ENCODE measurements at regions not wholly inside any gene's neighbourhood (a gene's known extent, or its start where the extent isn't known, plus 50 kb on each side); places are given as distances from the start of the nearest gene placed in this dataset.

GRCh38 chr12:89073027-89073398, 279.3 kb downstream of the DUSP6 start:
- Histone ChIP-seq H3K4me2 (no peak overlapping the region), H3K27ac (no peak overlapping the region)

GRCh38 chr12:89072294-89073026, 279.8 kb downstream of the DUSP6 start:
- Histone ChIP-seq H3K79me2 (ENCODE audit: insufficient read depth, low read depth) (no peaks in the 10 kb centered on the region), H3K27me3 (ENCODE audit: insufficient read depth, low read depth) (no peaks in the 10 kb centered on the region), H3K4me1 (ENCODE audit: low read depth, poor library complexity, severe bottlenecking) (no peaks in the 10 kb centered on the region), H2AFZ (ENCODE audit: low read depth) (no peak overlapping the region), H3K4me3 (IDR thresholded peaks at IDR 0.05; ENCODE audit: insufficient read depth, low read depth, low read length) (no peak overlapping the region), H3K4me2 (no peak overlapping the region), H3K27ac (no peak overlapping the region), H3K9ac (no peak overlapping the region), H4K20me1 (ENCODE audit: insufficient read depth) (no peaks in the 10 kb centered on the region), H3K36me3 (ENCODE audit: insufficient read depth) (no peaks in the 10 kb centered on the region)
- TF ChIP-seq CTCF (conservative IDR thresholded peaks at IDR 0.05; ENCODE audit: low read depth, low read length), result no peak

More at GRCh38 chr12:89073027-89073398, 279.3 kb downstream of the DUSP6 start:
- Histone ChIP-seq H3K36me3 (ENCODE audit: insufficient read depth) (no peaks in the 10 kb centered on the region), H3K9ac (no peak overlapping the region), H4K20me1 (ENCODE audit: insufficient read depth) (no peaks in the 10 kb centered on the region), H2AFZ (ENCODE audit: low read depth) (no peak overlapping the region), H3K4me1 (ENCODE audit: low read depth, poor library complexity, severe bottlenecking) (no peaks in the 10 kb centered on the region), H3K4me3 (IDR thresholded peaks at IDR 0.05; ENCODE audit: insufficient read depth, low read depth, low read length) (no peak overlapping the region), H3K27me3 (ENCODE audit: insufficient read depth, low read depth) (no peaks in the 10 kb centered on the region), H3K79me2 (ENCODE audit: insufficient read depth, low read depth) (no peaks in the 10 kb centered on the region)
- no peak for TF ChIP-seq CTCF (conservative IDR thresholded peaks at IDR 0.05; ENCODE audit: low read depth, low read length)

DNA sequence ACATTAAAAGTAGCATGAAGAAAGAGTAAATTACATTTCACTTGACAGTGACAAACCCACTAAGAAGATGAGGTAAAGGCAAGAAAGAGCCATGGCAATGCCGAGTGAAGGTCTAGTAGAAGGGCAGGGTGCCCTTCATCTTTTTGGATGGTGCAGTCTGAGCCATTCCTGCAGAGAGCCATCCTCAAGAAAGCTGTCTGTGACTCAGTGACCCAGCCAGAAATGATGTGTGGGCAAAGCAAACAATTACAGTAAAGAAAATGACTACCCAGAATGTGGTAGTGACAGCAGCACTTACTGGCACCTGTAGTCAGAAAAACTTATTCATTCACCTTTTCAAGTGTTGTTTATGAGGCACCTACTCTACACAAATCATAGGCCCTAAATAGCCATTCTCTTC, 281.7 kb downstream of the DUSP6 start:
- Histone ChIP-seq H3K36me3 (ENCODE audit: insufficient read depth) (no peaks in the 10 kb centered on the region), H3K9ac (no peak overlapping the region), H3K4me3 (IDR thresholded peaks at IDR 0.05; ENCODE audit: insufficient read depth, low read depth, low read length) (no peak overlapping the region), H4K20me1 (ENCODE audit: insufficient read depth) (no peaks in the 10 kb centered on the region), H3K27ac (no peak overlapping the region), H2AFZ (ENCODE audit: low read depth) (no peak overlapping the region), H3K4me1 (ENCODE audit: low read depth, poor library complexity, severe bottlenecking) (no peaks in the 10 kb centered on the region), H3K4me2 (no peak overlapping the region), H3K27me3 (ENCODE audit: insufficient read depth, low read depth) (no peaks in the 10 kb centered on the region), H3K79me2 (ENCODE audit: insufficient read depth, low read depth) (no peaks in the 10 kb centered on the region)
- no peak for TF ChIP-seq CTCF (conservative IDR thresholded peaks at IDR 0.05; ENCODE audit: low read depth, low read length)

DNA sequence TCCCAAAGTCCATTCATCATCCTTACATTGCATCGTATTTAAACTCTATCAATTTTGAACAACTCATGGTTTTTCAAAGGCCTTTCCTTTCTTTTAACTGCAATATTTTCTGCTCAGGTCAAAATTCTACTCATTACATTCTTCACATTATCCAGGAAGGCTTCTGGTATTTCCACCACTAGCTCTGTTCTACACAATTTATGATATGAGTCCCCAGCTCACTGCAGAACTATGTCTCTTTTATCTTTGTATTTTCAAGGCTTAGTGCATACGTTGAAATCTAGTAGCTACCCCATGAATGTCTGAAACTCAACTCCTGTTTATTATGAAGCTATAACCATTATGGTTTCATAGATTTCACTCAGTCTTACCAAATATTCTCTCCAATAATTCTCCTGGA, 282.9 kb downstream of the DUSP6 start:
- Histone ChIP-seq H2AFZ (ENCODE audit: low read depth) (no peak overlapping the region), H3K4me2 (no peak overlapping the region)

More for the DNA sequence above, 282.9 kb downstream of the DUSP6 start:
- Histone ChIP-seq H3K4me3 (IDR thresholded peaks at IDR 0.05; ENCODE audit: insufficient read depth, low read depth, low read length) (no peak overlapping the region), H3K36me3 (ENCODE audit: insufficient read depth) (no peaks in the 10 kb centered on the region), H3K79me2 (ENCODE audit: insufficient read depth, low read depth) (no peaks in the 10 kb centered on the region), H3K27me3 (ENCODE audit: insufficient read depth, low read depth) (no peaks in the 10 kb centered on the region), H3K4me1 (ENCODE audit: low read depth, poor library complexity, severe bottlenecking) (no peaks in the 10 kb centered on the region), H3K9ac (no peak overlapping the region), H3K27ac (no peak overlapping the region), H4K20me1 (ENCODE audit: insufficient read depth) (no peaks in the 10 kb centered on the region)
- TF ChIP-seq CTCF (conservative IDR thresholded peaks at IDR 0.05; ENCODE audit: low read depth, low read length), result no peak
